ENCODE measurements at regions not wholly inside any gene's neighbourhood (a gene's known extent, or its start where the extent isn't known, plus 50 kb on each side); places are given as distances from the start of the nearest gene placed in this dataset.
A peak's percentile ranks its signal among the peaks of the same experiment; 100 is the strongest.

DNA sequence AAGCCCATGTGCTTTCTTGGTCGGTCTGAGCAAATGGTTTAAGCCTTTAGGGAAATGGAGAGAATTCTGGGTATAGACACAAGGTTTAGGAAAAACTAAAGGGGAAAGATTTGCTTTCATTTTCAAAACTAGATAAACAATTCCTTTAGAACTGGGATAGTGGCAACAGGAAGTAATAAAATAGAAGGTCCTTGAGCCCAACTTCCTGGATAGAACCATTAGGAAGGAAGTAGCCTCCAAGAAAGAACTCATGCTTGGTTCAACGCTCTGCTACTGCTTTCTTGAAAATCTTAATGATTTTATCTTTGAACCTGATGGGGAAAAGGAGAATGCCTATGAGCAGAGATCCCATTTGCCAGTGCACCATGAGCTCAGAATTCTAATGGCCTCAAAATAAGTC is 147.0 kb upstream of the THRB start:
- DNase-seq, result no peak

GRCh38 chr3:24645047-24645446 is 150.4 kb upstream of the THRB start:
- no peak for DNase-seq

- DNase-seq, result no peak
Observed at GRCh38 chr3:24646790-24647189, 152.1 kb upstream of the THRB start.

DNA sequence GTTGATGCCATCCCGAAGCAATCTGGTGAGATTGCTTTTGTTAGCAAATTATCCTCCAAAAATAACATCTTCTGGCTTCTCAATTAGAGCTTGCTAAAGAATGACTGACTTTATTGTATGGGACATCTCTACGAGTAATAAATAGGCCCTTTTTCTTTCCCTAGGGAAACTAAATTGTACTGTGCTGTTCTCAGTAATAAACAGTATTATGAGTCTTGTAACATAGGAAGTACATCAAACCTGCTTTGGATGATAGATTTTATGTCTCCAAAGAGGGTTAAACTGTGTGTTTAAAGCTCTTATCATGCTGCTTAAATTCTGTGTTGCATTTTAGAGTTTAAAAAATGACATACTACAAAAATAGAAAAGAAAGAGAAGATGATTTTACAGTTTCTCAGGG is 153.4 kb upstream of the THRB start:
- DNase-seq, result no peak

DNA sequence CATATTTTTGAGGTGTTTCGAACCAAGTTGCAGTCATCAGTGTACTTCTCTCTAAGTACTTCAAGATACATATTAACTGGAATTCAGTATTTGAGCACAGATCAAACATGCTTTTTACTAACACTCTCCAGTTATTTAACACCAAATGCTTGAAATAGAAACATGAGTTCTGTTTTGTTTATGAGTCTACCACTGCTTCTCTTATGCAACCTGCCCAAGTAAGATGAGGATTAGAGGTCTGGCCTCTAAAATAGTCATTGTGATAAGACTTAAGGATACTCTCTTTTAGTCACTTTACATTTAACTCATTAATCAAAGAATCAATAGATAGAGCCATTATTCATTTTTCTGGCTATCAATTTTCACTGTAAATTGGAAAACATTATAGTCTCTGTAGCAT is 156.2 kb upstream of the THRB start:
- DNase-seq, result no peak

DNA sequence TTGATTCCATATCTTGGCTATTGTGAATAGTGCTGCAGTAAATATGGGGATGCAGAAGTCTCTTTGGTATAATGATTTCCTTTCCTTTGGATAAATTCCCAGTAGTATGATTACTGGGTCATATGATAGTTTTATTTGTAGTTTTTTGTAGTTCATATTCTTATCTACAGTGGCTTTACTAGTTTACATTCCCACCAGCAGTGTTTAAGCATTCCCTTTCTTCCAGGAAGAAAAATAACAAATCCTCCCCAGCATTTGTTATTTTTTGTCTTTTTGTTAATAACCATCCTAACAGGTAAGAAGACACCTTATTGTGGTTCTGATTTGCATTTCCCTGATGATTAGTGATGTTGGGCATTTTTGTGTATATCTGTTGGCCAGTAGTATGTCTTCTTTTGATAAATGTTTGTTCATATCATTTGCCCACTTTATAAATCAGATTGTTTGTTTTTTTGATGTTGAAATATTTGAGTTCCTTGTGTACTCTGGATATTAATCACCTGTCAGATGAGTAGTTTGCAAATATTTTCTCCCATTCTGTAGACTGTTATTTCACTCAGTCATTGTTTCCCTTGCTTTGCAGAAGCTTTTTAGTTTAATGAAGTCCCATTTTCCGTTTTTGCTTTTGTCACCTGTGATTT is 163.3 kb upstream of the THRB start:
- no peak for DNase-seq

GRCh38 chr3:24661175-24661584 is 166.5 kb upstream of the THRB start:
- DNase-seq, result no peak

GRCh38 chr3:24662449-24663345 is 168.0 kb upstream of the THRB start:
- DNase-seq, result no peak

DNA sequence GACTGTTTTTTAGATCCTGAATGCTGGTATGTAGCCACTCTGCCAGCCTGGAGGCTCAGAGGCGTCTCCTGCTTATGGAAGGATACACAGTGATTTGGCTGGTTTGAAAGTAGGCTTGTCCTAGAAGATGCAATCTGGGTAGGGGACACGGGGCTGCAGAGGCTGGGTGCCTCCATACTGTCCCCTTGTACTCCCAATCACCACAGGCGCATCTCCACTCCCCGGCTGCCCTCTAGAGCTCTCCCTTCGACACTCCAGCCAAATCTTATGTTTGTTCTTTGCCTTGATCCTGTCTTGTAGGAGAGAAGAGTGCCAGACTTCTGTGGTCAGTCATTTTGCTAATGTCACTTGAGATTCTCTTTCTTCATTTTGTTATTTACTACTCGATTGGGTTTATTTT is 168.8 kb upstream of the THRB start:
- DNase-seq, result no peak

DNA sequence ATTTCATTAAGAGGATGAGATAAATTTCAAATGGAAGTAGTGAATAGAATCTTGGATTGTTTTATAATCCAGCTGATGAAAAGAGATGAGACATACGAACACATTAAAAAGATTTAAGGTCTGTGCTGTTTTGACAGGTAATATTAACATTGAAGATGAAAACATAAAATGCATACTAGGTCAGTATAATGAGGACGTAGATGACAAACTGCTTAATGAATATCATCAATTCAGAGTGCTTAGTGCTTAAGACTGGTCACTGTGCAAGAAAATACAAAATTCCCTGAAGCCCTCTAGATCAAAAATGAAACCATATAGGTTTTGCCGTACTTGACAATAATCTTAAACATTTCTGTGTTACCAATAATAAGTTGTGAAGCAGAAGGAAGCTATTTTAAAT is 173.4 kb upstream of the THRB start:
- DNase-seq, result no peak

- DNase-seq, result no peak
Observed at GRCh38 chr3:24670871-24671270, 176.2 kb upstream of the THRB start.

- DNase-seq, result no peak
Observed at GRCh38 chr3:24673596-24673995, 178.9 kb upstream of the THRB start.

DNA sequence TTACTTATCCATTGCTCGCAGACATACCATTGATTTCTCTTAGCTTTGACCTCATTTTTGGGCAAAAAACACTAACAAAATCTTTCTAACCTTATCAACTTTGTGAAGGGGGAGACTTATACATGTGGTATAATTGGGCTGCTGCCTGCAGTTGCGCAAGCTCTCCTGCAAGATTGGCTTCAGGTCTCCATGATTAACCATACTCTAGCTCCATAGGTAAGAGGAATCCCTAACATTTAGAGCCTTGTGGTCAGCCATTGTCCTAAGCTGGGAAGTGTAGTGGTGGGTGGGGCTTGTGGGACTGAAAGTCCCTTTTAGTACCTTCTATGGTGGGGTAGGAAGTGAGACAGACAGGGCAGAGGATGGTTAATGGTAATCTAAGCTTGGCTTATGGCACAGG is 179.6 kb upstream of the THRB start:
- DNase-seq, result no peak

DNA sequence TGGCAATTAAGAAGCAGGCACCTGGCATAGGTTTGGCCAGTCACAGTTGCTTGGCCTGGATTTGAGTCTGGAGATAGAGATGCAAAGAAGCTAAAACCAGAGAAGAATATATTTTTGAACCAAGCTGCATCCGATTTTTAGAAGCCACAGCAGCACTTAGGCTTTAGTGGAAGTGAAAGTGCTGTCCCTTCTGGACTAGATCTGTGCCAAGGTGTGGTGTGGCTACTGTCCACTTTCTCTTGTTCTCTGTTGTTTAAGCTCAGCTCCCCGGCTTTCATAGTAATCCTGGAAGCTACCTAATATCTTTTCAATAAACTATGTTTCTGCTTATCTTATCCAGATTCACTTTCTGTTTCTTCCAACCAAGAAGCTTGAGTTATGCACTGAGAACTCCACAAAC is 183.4 kb upstream of the THRB start:
- DNase-seq, result no peak

- no peak for DNase-seq
Observed at GRCh38 chr3:24678421-24678865, 183.8 kb upstream of the THRB start.

- no peak for DNase-seq
Observed at GRCh38 chr3:24679429-24679828, 184.8 kb upstream of the THRB start.

GRCh38 chr3:24680214-24680967 is 185.7 kb upstream of the THRB start:
- DNase-seq, result peak; percentile 63

- no peak for DNase-seq
Observed at GRCh38 chr3:24682141-24682547, 187.5 kb upstream of the THRB start.

DNA sequence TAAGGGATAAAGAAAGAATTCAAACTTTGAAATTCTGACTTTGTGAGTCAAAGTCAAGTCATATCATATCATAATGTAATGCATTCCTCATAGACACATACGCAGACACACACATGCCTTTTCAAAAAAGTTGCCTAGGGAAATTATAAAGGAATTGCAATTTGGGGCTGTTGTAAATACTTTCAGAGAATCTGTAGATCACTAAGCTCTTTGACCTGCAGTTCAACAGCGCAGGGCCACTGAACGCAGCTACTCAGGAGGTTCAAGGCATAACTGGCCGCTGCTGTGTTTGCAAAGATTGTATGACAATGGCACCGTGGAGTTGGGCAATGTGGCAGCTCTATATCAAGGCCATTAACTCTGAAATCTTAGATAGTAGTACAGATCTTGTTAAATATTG is 188.4 kb upstream of the THRB start:
- no peak for DNase-seq

DNA sequence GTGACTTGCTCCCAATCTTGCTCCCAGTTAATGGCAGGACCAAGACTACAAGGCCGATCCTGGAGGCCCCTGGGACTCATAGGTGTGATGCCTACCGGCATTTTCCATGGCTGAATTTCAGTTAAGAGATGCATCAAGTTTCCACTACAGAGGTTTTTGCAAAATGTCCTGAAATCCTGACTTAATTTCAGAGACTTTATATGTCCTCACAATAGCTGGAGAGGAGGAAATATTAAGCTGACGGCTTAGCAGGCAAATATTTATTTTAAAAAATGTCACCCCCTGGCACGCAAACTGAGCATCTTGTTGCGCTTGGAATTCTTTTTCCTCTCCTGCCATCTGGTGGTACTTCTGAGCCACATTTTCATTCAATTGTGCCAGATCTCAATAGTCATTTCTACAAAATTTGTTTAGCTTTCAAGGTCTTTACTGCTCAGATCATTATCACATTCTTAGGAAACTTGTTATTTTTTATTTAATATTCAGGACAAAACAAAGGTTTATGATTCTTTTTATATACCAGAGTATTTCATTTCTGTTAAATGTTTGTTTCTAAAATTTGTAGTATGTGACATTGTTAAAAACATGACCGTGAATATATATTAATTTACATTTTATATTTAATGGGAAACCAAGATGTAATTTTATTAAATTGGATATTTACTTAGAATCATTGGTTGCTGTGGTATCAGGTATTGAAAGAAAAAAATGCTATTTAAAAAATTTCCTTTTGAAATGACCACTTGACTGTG is 189.2 kb upstream of the THRB start:
- peak; percentile 30 for DNase-seq

DNA sequence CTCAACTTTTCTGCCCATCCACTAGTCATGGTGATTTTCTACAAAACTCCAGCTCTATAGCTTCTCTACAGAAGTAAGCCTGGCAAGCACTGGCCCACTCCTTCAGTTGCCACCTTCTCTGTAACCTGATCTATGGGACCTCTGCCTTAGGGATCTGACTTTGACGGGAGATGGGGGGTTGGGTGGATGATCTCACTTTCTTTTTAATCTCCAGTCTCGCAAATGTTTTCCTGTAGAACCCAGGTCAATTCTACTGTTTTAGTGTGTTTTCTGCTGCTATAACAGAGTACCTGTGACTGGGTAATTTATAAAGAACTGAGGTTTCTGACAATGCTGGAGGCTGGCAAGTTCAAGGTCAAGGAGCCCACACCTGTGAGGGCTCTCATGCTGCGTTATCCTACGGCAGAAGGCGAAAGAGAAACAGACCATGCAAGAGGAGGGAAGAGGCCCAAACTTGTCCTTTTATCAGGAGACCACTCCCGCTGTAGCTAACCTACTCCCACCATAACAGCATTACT is 189.9 kb upstream of the THRB start:
- DNase-seq, result no peak

DNA sequence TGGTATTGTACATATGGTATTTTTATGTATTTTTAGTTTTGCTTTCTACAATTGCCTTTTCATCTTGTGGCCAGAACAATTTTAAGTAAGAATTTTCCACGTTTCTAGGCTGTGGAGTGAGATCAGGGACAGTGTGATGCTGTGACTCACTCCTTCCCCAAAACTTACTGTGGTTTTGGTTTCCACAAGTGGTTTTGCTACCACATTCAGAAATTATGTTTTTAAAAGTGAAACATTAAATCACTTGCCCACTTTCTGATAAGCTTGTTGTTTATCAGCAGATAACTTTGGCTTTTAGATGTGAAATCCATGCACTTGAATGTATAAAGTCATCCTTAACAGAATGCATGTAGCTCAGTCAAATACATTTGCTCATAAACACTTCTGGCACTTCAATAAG is 192.2 kb upstream of the THRB start:
- DNase-seq, result no peak
